GM11168 (cell line): ENCODE measurements at regions not wholly inside any gene's neighbourhood (a gene's known extent, or its start where the extent isn't known, plus 50 kb on each side); places are given as distances from the start of the nearest gene placed in this dataset.

Experiments used
- in situ Hi-C: fragments of 300-500 bp; cut with MboI; formaldehyde crosslinking; loops from one replicate; pipeline ENCODE4 v1.12.0; 2022; ENCODE audit warnings: low sequenced_read_pairs; ENCODE audit not compliant: unreplicated experiment

DNA sequence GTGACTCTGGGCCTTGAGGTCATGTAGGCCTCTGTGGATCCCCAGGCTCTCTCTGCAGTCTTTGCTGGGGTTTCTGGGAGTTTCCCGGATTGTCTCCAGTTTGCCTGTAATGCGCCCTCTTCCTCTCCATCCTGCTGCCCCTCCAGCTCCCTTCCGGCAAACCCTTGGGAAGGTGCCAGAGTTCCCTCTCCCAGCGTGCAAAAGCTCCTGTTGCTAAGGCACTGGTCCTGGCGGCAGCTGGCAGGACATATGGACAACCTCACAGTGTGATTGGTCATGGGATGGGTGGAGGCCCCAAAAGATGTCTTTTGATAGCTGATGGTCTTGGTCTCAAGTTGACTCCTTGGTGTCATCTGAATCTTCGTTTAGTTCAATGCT lies 320.1 kb downstream of the CYP26B1 start:
- in situ Hi-C loops: no loop called here

- in situ Hi-C loops: no loop called here
These were observed 320.7 kb downstream of the CYP26B1 start for GRCh38 chr2:71826826-71827523.

GRCh38 chr2:71826299-71826698 lies 321.4 kb downstream of the CYP26B1 start:
- in situ Hi-C loops: no loop called here

- in situ Hi-C loops: no loop called here
These were observed 323.2 kb downstream of the CYP26B1 start for GRCh38 chr2:71824436-71824835.

- in situ Hi-C loops: no loop called here
These were observed 324.1 kb downstream of the CYP26B1 start for GRCh38 chr2:71823526-71823925.

- in situ Hi-C loops: no loop called here
These were observed 325.2 kb downstream of the CYP26B1 start for GRCh38 chr2:71822463-71822862.

- in situ Hi-C loops: no loop called here
These were observed 325.8 kb downstream of the CYP26B1 start for GRCh38 chr2:71821856-71822255.

DNA sequence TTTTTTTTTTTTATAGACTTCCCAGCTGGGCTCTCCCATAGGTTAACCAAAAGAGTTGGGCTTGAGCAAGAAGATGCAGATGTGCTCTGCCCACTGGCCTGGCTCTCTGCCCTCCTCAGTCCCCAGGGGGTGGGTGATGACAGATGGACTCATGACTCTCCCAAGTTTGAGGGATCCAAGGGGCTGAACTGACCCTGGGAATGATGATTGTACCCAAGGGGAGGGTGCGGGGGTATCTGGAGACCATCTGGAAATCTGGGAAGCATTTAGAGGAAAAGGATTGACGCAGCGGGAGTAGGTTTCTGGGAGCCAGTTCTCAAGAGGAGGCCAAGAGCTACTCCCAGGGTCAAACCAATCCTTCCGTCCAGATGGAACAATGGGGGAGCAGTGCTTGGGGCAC lies 330.8 kb downstream of the CYP26B1 start:
- in situ Hi-C loops: no loop called here

GRCh38 chr2:71815701-71816474 lies 331.8 kb downstream of the CYP26B1 start:
- in situ Hi-C loops: no loop called here

DNA sequence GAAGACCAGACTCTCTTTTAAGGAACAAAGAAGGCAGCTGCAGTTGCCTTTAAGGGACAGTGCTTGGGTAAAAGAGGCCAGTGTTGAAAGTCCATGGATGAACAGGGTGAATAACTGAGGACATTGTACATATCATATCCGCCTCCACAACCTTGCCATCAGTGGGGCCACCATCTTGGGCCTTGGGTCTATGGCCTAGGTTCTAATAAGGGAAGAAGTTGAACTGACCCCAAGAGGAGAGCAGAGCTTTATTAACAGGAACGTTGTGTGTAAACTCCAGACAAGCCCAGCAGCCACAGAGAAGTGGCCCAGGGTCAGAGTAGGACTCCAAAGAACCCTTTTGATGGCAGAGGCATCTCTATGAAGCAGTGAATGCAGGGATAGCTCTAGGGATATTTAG lies 332.8 kb downstream of the CYP26B1 start:
- in situ Hi-C loops: no loop called here

DNA sequence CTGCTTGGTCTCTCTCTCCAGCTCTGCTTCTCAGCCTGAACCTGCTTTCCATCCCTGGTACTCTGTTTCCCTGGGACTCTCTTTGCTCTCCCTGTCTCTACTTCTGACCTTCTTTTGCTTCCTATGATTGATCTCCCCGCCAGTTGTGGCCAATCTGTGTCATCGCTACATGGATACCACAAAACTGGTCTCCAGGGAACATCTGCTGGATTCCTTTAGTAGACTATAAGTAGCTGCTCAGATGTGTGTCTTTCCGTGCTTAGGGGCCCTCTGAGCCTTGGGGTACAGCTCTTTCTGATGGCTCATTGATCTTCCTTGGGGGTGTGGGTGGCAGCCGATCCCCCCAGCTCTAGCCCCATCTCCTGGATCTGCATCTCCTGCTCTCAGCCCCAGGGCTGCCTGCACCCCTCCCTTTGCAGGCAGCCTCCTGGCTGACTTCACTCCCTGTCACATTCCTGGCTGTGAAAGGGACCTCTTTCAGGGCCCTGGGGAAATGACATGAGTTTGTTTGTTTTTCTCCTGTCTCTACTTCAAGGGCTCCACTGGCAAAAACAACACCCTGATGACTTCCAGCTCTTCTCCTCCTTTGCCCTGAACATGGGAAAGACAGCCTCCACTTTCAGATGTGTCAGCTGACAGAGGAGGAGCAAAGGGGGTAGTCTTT lies 333.7 kb downstream of the CYP26B1 start:
- in situ Hi-C loops: no loop called here

- in situ Hi-C loops: no loop called here
These were observed 334.3 kb downstream of the CYP26B1 start for GRCh38 chr2:71813315-71813714.

DNA sequence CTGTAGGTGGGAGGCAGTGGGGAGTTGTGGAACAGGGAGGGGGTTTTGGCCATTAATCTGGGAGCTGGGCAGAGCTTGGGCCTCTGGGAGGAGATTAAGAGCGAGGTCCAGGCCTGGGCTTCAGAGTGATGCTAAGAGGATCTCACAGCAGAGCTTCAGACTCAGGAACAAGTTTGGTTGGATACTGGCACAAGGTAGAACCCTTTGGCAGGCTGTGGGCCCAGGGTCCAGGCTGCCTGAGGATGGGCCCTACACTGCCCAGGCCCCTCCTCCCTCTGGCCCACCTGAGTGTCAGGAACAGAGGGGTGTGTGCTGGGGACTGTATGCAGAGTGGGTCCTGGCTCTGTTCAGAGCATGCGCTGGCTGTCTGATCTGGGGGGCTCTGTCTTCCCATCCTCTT lies 334.9 kb downstream of the CYP26B1 start:
- in situ Hi-C loops: no loop called here

DNA sequence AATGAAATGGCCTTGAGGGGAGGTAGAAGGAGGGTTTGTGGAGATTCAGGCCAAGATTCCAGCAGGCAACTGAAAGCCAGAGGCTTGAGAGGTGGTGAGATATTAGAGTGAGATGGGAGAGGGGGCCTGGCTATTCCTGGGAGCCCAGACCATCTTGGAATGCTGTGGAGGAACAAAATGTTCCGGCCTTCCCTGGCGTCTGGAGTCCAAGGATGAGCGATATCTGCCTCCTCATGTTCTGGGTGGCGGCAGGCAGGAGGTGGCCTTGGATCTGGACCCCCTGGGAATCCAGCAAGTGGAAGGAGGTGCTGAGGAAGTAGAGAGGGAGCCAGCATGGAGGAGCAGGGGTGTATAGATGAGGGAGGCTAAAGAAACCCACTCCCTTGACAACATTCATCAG lies 335.9 kb downstream of the CYP26B1 start:
- in situ Hi-C loops: no loop called here

- in situ Hi-C loops: no loop called here
These were observed 336.5 kb downstream of the CYP26B1 start for GRCh38 chr2:71811157-71811556.

GRCh38 chr2:71807581-71808451 lies 339.8 kb downstream of the CYP26B1 start:
- in situ Hi-C loops: no loop called here

- in situ Hi-C loops: no loop called here
These were observed 341.2 kb downstream of the CYP26B1 start for GRCh38 chr2:71806432-71806831.

DNA sequence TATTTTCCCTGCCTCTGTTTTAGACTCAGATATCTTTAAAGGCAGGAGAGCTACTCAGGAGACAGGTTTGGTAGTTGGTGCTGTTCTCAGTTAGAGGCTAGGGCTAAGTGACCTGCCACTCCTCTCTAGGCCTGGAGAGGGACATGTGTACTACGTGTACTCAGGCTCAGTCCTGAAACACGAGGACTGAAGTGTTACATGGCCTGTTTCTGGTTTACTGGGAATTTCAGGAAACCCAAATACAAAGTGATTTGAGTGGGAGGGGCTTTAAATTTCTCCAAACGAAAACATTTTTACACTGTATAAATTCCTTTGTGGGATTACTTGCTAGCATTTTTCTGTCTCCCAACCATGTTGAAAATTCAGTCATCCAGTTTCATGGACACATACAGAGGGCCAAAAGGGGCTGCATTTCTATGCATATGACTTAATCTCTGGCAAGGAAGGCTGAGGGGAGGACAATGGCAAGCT lies 343.3 kb downstream of the CYP26B1 start:
- in situ Hi-C loops: no loop called here

DNA sequence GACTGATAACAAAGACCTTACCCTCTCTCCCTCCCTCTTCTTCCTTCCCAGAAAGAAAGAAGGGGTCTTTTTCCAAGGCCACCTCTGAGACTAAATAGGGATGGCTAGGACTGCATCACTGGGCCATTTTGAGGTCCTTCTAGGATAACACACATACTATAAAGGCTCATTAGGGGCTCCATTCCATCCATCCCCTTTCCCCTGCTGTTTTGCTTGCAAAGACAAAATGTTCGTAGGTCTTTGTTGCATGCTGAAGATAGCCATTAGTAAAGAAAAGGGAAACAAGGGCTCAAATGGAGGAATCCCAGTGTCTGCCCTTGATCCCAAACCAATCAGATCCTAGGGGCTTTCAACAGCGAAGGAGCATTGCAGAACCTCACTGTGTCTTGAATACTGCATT lies 344.3 kb downstream of the CYP26B1 start:
- in situ Hi-C loops: no loop called here

DNA sequence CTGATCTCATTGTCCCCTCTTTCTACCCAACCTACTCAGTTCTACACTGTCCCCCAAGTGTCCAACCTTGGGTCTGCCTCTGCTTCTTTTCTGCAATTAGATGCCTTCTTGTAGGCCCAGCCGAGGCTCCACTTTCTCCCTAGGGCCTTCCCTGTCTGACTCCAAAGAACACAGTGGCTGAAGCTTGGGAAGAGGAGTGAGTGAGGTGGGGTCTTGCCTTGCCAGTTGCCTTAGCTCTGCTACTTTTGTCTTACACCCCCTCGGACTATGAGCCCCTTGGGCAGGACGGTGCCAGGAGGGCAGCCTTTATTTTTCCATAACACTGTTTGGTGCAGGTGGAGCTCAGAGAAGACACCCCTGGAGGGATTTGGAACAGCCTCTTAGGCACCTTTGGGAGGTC lies 345.1 kb downstream of the CYP26B1 start:
- in situ Hi-C loops: no loop called here
